Erythroblast (primary cell): ENCODE measurements at regions not wholly inside any gene's neighbourhood (a gene's known extent, or its start where the extent isn't known, plus 50 kb on each side); places are given as distances from the start of the nearest gene placed in this dataset.

Source experiments
- DNase-seq, 2 experiments: peaks; one replicate each; lab custom pipeline; 2025; lab: John Stamatoyannopoulos, UW
- GATA1 ChIP-seq: IDR thresholded peaks from 2 replicates; pipeline ENCODE4 v1.6.1; 2011; ENCODE audit warnings: low read depth, mild to moderate bottlenecking, control low read depth, low read length, moderate library complexity
- POLR2A ChIP-seq: IDR thresholded peaks from 2 replicates; pipeline ENCODE4 v1.6.1; 2011; ENCODE audit warnings: mild to moderate bottlenecking, low read length

- TF ChIP-seq GATA1, result no peak
- TF ChIP-seq POLR2A, result no peak
- no peak for DNase-seq
Measured at GRCh38 chr20:60302875-60303274, 344.7 kb downstream of the CDH26 start.

DNA sequence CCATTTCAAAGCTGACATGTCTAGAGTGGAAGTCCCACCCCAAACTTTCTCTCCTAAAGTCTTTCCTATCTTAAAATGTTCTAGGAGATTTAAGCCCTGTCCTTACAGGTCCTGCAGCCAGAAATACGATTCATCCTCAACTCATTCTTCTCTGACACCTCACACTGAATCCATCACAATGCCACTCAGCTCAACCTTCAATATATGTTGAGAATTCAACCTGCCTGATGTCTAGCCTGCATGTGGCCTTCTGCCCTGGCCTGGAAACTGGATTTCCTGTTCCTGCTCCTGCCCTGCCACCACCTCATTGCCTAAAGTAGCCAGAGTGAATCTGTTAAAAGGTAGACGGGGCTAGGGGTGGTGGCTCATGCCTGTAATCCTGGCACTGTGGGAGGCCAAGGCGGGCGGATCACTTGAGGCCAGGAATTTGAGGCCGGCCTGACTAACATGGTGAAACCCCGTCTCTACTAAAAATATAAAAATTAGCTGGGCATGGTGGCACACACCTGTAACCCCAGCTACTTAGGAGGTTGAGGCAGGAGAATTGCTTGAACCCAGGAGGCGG, 345.9 kb downstream of the CDH26 start:
- TF ChIP-seq POLR2A (no peak), GATA1 (no peak)

DNA sequence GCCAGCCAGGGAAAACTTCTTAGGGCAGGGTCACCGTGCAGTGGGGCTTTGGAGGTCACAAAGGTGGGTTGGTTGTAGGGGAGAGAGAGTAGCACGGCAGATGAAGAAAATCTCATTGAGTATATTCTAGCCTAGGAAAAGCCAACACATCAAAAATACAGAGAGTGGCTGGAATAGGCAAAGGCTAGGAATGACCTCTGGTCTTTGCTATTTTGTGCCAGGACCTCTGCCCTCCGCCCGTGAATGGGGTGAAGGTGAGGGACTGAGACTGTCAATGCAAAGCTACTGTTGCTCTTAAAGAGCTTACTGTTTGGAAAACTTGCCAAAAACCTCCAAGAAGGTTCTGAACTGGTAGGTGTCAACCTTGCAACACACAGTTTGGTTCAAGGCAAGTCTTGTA, 346.7 kb downstream of the CDH26 start:
- TF ChIP-seq GATA1 (no peak), POLR2A (no peak)

More for the DNA sequence above, 345.9 kb downstream of the CDH26 start:
- DNase-seq, result no peak

GRCh38 chr20:60306105-60306504, 347.9 kb downstream of the CDH26 start:
- DNase-seq, result no peak
- TF ChIP-seq POLR2A, result no peak
- no peak for TF ChIP-seq GATA1

More for the DNA sequence above, 346.7 kb downstream of the CDH26 start:
- no peak for DNase-seq

DNA sequence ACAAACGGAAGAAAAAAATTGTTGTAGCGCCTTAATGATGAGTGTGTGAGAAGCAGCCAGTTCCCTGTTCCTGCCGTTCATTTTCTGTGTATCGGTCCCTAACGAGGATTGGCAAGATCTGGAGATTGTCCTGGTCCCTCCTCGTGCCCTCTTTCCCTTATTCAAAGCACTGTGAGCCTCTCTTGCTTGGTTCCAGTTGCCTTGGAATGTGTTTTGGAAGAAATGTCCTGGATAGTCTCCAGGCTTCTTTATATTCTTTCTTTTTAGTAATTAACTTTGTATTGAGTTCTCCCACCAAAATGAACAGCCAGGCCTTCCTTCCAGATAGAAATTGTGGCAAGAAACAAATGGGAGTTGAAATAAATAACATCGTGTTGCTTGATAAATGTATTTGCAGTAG, 348.3 kb downstream of the CDH26 start:
- DNase-seq, result no peak
- TF ChIP-seq GATA1 (no peak), POLR2A (no peak)

- TF ChIP-seq POLR2A, result no peak
- TF ChIP-seq GATA1, result no peak
- DNase-seq, result no peak
Measured at GRCh38 chr20:60310560-60311349, 352.5 kb downstream of the CDH26 start.

DNA sequence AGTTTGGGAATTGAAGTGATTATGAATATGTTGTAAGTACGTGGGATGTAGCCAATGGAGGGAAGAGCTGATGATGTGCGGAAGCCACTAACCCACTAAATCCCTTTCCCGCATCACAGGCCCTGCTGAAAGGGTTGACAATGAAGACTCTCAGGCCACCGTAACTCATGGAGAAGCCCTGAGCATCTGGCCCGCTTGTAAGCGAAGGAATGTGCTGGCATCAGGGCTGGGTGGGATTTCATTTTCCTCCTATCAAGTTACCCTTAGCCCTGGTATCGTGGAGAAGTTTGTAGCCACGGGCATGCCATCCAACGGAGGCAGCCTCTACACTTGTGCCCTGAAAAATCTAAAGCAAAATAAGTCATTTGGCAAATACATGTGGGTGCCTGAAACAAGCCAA, 355.0 kb downstream of the CDH26 start:
- no peak for DNase-seq
- TF ChIP-seq POLR2A, result no peak
- no peak for TF ChIP-seq GATA1

DNA sequence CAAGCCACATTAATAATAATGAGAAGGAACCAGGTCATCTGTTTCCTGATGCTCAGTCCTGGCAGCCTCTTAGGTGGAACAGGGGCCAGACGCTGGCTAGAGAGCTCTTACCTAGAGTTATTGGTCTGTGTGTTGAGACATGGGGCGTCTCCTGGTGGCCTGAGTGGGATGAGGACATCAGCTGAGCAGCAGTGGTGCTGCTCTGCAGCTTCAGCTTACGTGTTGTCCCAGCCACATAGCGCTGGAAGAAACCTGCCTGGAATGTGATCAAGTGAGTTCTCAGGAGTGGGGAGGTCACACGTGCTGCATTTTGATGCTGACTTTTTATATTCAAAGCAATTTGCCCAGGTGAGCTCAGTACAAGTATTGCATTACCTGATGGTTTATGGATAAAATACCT, 355.4 kb downstream of the CDH26 start:
- DNase-seq, result no peak
- TF ChIP-seq GATA1 (no peak), POLR2A (no peak)

DNA sequence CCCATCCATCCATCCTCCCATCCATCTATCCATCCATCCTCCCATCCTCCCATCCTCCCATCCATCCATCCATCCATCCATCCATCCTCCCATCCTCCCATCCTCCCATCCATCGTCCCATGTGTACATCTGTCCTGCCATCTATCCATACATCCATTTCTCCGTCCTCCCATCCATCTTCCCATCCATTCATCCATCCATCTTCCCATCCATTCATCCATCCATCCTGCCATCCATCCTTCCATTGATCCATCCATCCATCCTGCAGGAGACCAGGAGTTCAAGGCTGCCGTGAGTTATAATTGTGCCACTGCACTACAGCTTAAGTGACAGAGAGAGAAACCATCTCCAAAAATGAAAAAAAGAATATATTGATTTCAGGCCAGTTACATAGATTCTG, 356.5 kb downstream of the CDH26 start:
- no peak for DNase-seq
- TF ChIP-seq GATA1, result no peak
- no peak for TF ChIP-seq POLR2A

- TF ChIP-seq POLR2A (no peak), GATA1 (no peak)
- no peak for DNase-seq
Measured at GRCh38 chr20:60316476-60317158, 358.4 kb downstream of the CDH26 start.

DNA sequence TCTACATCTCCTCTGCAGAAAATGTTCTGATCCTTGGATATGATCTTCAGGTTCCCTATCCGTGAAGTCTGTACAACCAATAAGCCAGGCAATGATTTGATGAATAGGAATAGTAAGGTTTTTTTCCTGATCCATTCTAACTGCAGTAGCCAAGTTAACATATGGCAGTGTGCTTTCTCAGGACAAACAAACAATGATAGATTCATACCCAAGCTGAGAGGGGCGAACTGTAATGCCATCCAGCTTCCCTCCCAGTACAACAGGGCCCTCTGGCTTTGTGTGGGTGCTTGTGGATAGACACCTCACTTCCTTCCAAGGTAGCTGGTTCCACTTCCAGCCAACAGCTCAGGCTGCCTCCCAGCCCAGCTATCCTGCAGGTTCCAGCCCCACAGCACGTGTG, 359.2 kb downstream of the CDH26 start:
- TF ChIP-seq POLR2A (no peak), GATA1 (no peak)
- DNase-seq, result no peak

DNA sequence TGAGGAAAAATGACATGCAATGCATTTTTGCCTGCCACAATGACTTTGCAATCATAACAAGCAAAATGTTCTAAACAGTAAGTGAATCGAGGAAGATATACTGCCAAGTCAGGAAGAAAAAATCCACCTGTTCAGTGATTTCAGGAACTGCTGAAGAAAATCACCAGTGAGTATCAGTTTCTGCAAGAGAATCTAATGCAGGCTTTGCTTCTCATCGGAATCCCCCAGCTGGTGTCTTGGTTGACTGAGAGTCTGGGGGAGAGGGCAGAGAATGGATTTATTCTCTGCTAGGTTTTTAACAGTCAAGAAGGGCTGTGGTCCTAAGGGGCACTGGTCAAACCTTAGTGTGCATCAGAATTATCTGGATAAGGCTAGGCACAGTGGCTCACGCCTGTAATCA, 363.4 kb downstream of the CDH26 start:
- no peak for DNase-seq
- no peak for TF ChIP-seq POLR2A
- no peak for TF ChIP-seq GATA1

- no peak for DNase-seq
- TF ChIP-seq POLR2A, result no peak
- no peak for TF ChIP-seq GATA1
Measured at GRCh38 chr20:60326821-60327220, 368.6 kb downstream of the CDH26 start.

GRCh38 chr20:60327971-60328660, 369.9 kb downstream of the CDH26 start:
- DNase-seq, result no peak
- TF ChIP-seq POLR2A (no peak), GATA1 (no peak)

DNA sequence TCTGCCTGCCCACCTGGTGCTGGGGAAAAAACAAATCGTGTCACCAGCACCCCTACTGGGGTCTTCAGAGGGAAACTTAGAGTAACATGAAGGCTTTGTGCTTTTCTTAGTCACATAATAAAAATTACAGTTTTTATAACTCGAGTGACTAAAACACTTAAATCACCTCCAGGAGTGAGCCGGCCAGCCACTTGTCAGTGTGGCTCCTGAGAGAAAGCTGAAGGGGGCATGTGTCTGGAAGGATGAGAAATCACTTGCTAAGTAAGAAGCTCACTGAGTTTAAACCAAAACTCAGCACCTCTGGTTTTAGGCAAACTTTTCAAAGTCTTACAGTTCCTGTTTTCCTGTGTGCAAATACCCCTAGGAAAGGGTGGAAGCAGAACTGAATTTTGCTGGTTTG, 372.2 kb downstream of the CDH26 start:
- TF ChIP-seq POLR2A (no peak), GATA1 (no peak)
- no peak for DNase-seq
